HG02840 (cell line): ENCODE measurements at regions not wholly inside any gene's neighbourhood (a gene's known extent, or its start where the extent isn't known, plus 50 kb on each side); places are given as distances from the start of the nearest gene placed in this dataset.

ENCODE experiments used
- ATAC-seq: cut with Tn5 transposase; IDR thresholded peaks from one replicate; pipeline ENCODE4 v1.9.1; 2021; ENCODE audit warnings: mild to moderate bottlenecking, moderate library complexity, moderate number of reproducible peaks; ENCODE audit not compliant: unreplicated experiment, low FRiP score

DNA sequence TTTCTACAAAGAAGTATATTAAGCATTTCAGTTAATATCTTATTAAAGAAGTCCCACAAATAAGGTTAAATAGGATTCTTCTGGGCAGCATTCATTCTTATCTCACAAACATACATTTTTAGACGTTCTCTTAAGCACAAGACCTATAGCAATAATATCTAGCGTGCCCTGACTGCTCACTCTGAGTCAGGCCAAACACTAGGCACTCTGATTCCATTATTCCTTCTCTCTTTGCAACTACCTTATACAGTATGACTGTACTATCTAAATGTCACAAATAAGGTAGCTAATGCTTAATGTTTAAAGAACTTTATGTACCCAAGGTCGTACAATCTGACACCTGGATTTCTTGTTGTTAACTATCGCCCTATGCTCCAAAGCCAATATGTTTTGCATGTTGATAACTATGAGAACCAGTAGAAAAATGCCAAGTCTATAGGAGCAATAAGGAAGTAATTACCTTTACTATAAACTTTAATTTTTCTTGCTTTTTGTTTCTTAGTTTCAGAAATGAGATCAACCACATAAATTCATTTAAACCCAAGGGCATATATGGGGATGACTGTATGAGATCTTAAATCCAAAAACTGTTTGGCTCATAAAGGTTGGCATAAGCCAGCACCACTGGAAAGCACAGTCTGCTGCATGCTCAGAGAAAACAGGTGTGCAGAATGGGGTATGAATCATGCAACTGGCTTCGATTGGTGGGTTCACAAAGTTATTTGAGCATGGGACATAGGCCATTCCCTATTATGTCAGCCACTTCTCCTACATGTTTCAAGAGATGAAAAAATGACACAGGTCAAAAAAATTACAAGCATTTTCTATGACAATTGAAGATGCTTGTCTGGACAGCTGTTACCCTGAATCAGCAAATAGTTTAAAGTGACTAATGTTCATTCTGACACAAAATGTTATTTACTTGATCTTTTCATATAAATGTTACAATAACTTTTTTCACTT, 352.0 kb downstream of the IRS1 start:
- ATAC-seq: no peak

DNA sequence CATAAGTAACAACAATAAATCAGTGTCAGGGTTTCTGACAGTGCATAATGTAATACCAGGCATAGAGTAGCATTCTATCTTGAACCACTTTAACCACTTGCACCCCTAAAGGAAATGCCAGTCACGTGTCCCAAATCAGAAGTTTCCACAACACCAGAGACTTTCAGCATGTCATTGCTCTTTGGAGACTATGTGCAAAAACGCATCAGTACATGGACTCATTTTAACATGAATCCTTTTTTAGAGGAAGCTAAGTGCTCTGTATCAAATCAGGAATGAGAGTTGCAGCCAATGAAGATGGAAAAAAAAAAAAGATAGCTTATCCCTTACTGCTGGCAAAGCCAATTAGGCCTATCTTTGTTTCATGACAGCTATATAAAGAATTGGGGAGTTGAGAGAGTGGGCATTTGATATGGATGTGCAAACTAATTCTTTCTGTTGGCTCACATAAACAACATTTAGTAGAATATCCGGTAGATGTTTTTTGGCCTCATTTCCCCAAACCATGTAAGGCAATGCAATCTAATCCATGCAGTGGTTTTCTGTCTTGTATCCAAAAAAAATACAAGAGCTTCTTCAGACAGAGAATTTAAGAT, 353.1 kb downstream of the IRS1 start:
- ATAC-seq: no peak

DNA sequence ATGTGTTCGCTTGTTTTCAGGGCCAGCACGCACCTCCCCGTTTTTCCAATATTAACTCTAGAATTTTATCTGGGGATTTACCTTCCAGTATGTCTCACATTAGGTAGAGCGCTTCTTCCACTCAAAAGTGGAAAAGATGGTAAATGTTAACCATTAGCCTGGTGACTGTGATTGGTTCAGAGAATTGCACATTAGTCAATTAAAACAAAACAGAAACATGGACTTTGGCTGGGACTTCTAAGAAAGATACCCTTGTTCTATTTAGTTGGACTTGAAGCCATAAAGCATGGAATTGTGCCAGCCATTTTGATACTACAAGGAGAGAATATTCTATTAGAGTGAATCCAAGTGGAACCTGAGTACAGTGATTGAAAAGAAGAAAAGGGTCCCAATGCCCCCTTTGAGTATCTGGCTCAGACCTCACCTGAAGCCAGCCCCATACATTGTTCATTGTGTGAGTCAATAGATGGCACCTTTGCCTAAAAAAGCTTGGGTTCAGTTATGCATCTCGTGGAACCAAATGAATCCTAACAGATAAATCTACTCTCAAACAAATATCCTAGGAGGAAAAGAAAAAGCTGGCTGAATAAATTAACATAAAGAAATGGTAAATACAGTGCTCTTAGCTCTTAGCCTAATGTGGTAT, 354.3 kb downstream of the IRS1 start:
- ATAC-seq: no peak

DNA sequence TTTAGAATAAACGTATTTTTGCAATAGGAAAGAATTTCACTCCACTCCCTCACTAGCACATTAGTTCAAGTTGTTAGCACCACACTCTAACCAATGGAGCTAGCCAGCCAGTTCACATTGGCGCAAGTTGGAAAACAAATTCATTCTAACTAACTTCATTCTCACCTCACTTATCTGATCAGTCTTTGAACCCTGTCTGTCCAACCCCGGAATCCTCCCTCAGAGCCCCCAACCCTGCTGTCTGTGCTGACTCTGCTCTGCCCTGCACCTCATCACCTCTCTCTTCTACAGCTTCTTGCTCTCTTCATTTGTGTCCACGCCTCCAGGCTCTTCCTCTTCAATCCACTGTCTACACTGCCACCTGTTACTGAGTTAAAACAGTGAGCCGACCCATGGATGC, 356.5 kb downstream of the IRS1 start:
- ATAC-seq: no peak

DNA sequence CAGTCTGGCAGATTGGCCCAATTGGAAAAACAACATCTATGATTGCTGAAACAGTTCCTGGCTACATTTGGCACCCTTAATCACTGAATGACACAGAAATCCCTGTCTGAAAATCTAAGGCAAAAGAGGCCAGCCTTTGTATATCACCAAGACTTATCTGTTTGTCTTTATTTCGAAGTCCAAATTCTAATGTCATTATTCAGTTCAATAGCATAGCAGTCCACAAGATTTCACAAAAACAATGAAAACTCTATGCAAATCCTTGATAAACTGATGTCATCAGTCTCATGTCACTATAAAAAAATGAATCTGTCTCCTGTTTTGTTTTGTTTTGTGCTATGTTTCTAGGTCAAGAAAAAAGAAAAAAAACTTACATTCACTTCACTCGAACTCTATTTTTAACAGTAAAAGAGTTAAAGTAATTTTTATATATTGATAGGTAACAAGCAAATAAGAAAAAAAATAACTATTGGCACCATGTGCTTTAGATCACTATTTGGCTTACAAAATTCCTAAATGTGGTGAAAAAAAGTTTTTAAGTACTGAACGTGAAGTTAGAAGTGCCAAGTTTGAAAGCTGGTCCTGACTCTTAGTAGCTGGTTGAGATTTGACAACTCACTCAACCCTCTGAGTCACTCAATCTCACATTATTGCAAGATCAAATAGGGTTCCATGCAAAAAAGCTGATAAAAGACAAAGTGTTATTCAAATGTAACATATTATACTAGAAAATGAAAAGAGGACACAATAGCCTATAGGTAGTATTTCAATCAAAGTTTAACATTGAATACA, 359.3 kb downstream of the IRS1 start:
- ATAC-seq: no peak

DNA sequence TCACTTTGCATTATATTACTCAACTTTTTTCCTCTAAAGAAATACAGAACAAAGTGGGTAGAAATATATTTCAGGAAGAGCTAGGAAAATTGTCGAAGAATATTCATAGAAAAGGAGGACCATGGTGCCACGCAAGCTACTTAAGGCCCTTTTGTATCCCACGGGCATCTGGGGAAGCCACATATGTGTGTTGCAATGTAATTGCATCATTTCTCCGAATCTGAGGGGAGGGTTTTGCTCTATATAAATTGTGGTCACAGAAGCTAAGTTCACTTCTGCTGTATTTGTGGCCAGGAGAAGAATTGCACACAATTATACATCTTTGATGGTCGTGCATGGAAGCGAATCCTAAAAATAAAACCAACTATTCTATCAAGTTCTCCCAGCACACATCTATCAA, 360.3 kb downstream of the IRS1 start:
- no peak for ATAC-seq

DNA sequence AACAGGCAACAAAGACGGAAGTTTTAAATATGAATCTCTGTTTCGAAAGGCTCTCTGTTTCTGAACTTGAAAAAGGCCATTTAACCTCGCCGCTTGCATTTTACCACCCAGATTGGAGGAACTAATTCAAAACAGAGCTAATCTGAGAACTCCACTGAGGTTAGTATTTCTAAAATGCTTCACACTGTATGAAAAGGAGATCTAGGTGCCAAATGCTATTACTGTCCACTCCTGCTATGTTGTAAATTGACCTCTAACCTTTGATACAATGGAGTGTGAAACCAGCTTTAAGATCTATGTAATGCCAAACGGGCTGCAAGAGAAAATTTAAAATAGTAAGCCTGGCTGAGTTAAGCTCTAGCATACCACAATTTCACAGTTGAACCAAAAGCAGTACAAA, 364.5 kb downstream of the IRS1 start:
- no peak for ATAC-seq

DNA sequence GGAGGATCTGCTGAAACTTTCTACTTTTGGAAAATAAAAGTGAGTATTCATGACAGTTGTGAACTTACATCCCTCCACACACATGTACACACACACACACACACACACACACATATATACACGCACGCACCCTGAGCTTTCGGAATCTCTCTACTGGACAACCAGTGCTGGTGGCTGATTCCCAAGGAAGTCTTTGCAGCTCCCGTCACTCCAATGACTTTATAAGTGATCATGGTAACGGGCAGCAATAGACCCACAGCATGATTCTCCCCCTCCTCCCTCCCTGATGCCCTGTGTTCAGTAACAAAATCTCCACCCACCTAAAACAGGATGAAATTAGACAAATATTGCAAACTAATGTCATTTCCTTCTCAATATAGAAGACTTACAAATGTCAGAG, 364.9 kb downstream of the IRS1 start:
- no peak for ATAC-seq

DNA sequence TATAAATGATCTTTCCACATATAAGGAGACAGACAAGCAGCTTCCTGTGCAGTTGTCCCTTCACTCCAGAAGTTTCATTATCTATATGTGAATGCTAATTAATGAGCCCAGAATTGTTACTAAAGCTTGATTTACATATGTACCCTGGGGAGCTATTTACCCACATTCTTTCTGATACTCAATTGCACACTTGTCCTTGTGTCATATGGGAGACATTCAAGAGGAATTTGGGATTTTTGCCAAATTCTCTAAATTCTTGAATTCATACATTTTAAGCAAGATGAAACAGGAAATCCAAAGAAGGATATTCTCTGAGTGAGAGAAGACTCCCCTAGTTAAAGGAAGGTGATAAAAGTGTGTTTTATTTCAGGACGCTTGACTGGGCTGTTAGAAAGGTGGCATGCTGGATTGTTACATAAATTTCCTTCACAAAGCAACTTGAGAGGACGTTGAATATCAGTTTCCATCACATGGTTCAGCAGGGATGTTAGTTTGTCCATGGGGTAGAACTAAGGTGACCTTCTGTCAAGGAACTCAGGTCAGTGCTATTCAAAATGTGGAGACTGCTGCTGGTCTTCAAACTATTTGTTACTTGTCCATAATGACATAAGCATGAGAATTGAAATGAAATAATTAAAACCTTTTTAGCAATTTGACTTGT, 368.2 kb downstream of the IRS1 start:
- ATAC-seq: no peak

DNA sequence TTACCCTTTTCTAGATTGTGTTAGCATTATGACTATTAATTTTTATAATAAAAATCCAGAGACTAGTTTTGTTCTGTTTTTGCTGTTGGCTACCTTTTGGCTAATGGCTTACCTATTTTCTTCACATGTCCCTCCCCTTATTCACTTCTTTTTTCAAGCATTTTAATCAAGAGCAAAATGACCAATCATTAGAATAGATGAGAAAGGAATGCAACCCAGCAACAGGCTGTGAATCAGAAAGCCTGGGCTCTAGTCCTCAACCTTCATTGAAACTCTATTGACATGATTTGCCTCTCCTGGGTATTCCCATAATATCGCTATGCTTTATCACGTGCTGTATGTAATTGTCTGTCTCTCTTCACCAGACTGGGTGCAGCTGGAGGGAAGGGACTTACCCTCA, 370.1 kb downstream of the IRS1 start:
- no peak for ATAC-seq

DNA sequence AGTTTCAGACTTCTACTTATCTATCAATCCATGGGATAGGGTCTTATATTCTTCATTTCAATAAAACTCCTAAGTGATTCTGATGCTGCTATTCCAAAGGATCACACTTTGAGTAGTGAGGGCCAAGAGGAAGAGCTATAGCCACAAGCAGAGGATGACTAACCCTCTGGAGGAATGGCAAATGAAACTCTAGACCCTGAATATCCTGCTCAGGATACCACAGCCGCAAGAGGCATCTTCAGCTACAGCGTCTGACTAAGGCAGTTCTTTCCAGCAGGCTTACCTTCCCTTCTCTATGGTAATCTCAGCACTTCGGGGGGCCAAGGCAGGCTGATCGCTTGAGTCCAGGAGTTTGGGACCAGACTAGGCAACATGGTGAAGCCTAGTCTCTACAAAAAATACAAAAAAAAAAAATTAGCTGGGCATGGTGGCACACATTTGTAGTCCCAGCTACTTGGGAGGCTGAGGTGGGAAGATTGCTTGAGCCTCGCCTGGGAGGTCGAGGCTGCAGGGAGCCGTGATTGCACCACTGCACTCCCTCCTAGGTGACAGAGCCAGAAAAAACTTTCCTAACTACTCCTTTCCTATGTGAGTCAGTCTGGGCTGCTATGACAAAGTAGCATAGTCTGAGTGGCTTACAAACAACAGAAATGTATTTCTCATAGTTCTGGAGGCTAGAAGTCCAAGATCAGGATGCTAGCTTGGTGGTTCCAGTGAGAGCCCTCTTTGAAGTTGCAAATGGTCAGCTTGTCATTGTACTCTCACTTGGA, 371.9 kb downstream of the IRS1 start:
- ATAC-seq: no peak

DNA sequence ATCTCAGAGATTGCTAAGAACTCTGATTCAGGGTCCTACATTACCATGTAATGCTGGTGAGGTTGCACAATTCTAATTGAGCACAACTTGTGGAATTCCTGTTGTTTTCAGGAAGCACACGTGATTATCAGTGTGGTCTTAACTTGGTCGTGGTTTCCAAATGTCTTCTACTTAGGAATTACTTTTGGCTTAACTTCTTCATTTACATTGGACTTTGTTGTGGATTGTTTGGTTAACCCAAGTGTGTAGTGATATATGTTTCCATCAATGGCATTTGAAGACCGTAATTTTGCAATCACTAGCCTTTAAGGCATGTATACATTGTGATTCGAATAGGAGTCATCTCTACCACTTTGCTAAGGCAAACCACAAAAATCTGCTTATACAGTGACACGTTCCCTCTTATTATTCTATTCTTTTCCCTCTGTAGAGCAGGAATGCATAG, 373.3 kb downstream of the IRS1 start:
- ATAC-seq: no peak

DNA sequence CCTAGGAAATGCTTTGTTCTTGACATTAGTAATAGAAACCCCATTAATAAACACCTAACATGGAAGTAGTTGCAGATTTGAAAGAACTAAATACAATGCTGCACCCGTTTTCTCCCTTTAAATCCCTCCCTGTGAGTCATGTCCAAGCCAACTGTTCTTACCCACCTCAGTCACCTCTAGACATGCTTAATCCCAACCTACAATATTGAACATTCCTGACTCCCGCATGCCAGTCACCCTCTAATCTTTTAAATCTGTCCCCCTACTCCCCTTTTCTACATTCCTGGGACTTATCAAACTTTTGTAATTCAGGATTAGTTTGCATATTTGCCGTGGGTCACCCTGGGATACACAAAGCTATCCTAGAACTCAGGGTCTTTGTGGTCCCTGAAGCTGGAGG, 374.6 kb downstream of the IRS1 start:
- ATAC-seq: no peak

DNA sequence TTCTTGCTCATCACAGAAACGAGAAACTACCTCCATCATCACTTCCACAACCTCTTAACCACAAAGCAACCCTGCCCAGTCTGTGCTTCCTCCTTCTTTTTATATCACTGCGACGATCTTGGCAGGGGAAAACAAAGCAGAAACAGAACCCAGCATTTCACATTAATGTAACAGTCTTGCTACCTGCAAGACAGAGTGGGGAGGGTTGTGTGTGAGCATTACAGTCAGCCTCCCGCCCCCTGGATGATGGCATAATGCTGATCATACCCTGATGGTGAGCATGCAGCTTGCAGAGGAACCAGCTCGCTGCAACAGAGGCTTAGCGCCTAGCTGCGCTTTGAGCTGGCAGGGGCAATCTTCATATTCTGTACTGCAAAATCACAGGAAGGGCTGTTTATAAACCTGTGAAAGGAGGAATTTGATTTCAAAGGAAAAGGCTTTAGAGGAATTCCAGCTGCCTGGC, 376.1 kb downstream of the IRS1 start:
- no peak for ATAC-seq

DNA sequence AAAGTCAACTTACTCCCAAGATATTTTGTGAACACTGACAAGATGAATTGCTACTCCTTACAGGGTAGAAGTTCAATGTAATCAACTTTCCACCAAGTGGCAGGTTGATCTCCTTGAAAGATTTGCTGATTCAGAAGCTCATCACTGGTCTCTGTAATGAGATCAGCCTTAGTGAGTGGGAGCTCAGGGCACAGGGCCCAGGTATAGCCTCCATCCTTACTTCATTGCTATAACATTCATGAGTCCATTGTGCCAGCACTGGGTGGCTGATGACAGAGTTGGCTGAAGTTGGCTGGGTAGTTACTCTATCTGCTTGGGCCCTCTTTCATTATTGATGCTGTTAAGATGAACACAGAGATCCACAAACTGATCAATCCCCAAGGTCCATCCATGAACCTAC, 379.0 kb downstream of the IRS1 start:
- ATAC-seq: no peak

DNA sequence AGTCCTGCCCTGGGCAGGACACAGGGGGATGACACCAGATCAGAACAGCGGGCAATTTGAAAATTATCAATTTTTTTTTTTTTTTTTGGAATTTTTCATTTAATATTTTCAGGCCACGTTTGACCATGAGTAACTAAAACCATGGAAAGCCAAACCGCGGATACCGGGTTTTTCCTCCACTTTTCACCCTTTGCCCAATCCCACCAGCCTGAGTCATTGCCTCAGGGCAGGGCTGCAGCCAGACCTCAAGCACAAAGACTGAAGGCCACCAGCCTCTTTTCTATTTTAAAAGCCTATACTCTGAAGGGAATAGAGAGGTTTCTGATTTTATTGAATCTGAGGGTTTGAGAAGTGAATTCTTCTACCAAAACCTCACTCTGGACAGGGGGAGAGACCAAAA, 381.1 kb downstream of the IRS1 start:
- no peak for ATAC-seq

DNA sequence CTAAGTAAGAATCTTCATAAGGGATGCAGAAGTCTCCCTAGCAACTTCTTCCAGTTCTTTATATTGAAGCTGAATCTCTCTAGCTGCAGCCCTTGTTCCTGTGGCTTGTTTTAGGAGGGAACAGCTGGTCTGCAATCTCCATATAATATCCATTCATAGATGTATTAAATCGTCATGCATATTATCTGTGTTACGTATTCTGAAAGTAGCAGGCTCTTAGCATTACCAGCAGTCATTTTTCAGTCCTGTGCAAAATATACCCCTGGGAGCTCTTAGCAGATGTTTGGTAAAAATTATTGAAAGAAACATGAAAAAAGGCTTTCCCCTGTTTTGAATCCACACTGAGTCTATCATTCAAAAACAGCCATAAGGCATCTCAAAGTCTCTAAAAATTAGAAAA, 385.3 kb downstream of the IRS1 start:
- ATAC-seq: no peak

DNA sequence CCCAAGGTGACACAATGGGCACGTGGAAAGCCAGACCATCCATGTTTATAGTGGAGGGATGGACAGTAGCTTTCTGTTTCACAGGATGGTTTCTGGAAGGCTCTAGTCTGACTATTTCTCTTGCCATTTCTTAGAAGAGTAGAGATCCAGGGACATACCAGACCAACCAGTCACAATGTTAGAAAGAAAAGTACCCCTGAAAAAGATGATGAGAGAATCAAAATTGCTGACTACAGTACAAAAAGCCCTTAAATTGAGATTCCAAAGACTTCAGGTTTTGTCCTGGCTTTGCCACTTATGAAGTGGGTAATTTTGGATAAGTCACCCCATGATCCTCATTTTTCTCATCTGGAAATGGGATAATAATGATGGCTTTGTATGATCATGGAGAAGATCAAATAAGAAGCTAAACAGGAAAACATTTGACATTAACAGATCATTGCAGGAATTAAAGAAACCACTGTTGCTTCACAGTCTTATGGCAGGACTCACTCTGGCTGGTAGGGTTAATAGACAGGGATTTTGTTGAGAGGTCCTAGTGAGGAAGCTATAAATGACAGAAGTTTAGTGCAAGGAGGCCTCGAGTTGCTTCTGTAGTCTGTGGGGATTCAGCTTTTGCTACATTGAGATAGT, 386.0 kb downstream of the IRS1 start:
- ATAC-seq: no peak
